ENCODE measurements at regions not wholly inside any gene's neighbourhood (a gene's known extent, or its start where the extent isn't known, plus 50 kb on each side); places are given as distances from the start of the nearest gene placed in this dataset.
A peak's percentile ranks its signal among the peaks of the same experiment; 100 is the strongest.

DNA sequence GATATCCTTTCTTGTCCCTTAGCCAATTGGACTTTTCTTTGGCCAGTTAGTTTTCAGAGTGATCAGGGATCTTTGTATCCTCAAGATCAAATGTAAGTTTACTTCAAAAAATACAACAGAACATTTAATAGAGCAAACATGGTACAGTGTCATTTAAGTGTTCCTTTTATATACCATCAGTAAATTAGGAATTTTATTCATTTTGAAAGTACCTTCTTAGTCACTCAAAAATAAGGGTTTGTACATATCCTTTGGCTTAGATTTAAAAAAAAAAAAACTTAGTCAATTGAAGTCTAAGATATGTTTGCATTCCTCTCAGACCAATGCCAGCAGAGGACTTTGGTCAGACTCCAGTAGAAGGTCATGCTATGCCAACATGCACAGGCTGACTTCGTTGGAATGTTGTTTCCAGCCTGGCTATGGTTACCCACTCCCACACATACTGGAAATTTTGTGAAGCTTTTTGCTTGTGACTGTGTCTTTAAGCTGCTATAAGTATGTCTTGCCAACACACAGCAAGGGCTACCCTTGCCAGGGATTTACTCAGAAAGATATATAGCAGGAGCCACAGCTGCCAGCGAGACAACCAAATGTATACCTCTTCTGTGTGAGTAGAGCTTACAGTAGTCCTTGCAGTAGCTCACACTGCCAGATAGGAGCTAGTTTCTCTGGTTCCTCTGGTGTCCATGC is 81.5 kb upstream of the LRIF1 start (continued):
- no peak for TF ChIP-seq SOX6 (IDR thresholded peaks at IDR 0.05)
- peak; percentile 57 for TF ChIP-seq SOX6 (CRISPR knock-in tag; IDR thresholded peaks at IDR 0.05)
- peak; percentile 62; the same call in 1 of the 2 replicates for TF ChIP-seq PPARG (CRISPR knock-in tag; conservative IDR thresholded peaks at IDR 0.05)
- TF ChIP-seq HNRNPL (IDR thresholded peaks at IDR 0.05; ENCODE audit: low read depth, low read length), result 0 out of 2 replicates have a peak, but pooled peaks have one; percentile 50
- peak; percentile 32; the same call in 1 of the 2 replicates for TF ChIP-seq ZNF430 (CRISPR knock-in tag; IDR thresholded peaks at IDR 0.05)
- TF ChIP-seq KAT7 (CRISPR knock-in tag; IDR thresholded peaks at IDR 0.05; ENCODE audit: borderline replicate concordance), result no peak
- 0 out of 2 replicates have a peak, but pooled peaks have one; percentile 32 for TF ChIP-seq KAT8 (CRISPR knock-in tag; IDR thresholded peaks at IDR 0.05)
- TF ChIP-seq CEBPG (CRISPR knock-in tag; IDR thresholded peaks at IDR 0.05), result 0 out of 2 replicates have a peak, but pooled peaks have one; percentile 31
- TF ChIP-seq ZBTB26 (CRISPR knock-in tag; IDR thresholded peaks at IDR 0.05; ENCODE audit: borderline replicate concordance), result no peak
- peak; percentile 61 to 69; a peak in 2 of 4 replicates for TF ChIP-seq EP300 (IDR thresholded peaks at IDR 0.05; ENCODE audit: low read depth in 2 of 2, low read length in 2 of 2)
- TF ChIP-seq EP300 (CRISPR knock-in tag; IDR thresholded peaks at IDR 0.05; ENCODE audit: borderline replicate concordance), result peak; percentile 24; the same call in 1 of the 2 replicates
- TF ChIP-seq SMARCE1 (IDR thresholded peaks at IDR 0.05; ENCODE audit: borderline replicate concordance), result peak; percentile 31; the same call in 1 of the 2 replicates
- TF ChIP-seq KDM6A (CRISPR knock-in tag; IDR thresholded peaks at IDR 0.05; ENCODE audit: low read depth), result peak; percentile 93
- TF ChIP-seq REL (CRISPR knock-in tag; conservative IDR thresholded peaks at IDR 0.05), result no peak
- TF ChIP-seq GABPB1 (CRISPR knock-in tag; IDR thresholded peaks at IDR 0.05), result no peak
- TF ChIP-seq ZNF496 (CRISPR knock-in tag; IDR thresholded peaks at IDR 0.05; ENCODE audit: insufficient replicate concordance), result no peak
- TF ChIP-seq, protein P1, sequence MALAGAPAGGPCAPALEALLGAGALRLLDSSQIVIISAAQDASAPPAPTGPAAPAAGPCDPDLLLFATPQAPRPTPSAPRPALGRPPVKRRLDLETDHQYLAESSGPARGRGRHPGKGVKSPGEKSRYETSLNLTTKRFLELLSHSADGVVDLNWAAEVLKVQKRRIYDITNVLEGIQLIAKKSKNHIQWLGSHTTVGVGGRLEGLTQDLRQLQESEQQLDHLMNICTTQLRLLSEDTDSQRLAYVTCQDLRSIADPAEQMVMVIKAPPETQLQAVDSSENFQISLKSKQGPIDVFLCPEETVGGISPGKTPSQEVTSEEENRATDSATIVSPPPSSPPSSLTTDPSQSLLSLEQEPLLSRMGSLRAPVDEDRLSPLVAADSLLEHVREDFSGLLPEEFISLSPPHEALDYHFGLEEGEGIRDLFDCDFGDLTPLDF (CRISPR knock-in tag; IDR thresholded peaks at IDR 0.05), result no peak
- peak; percentile 64; the same call in 1 of the 2 replicates for TF ChIP-seq HMGXB3 (CRISPR knock-in tag; IDR thresholded peaks at IDR 0.05; ENCODE audit: borderline replicate concordance)
- TF ChIP-seq ZFX (CRISPR knock-in tag; IDR thresholded peaks at IDR 0.05; ENCODE audit: low read depth), result peak; percentile 14; the same call in 1 of the 2 replicates
- TF ChIP-seq KLF9 (CRISPR knock-in tag; IDR thresholded peaks at IDR 0.05; ENCODE audit: low read depth), result no peak
- peak; percentile 88 for TF ChIP-seq NR2F6 (IDR thresholded peaks at IDR 0.05)
- TF ChIP-seq NR2F6 (CRISPR knock-in tag; IDR thresholded peaks at IDR 0.05), result peak; percentile 91
- TF ChIP-seq ISX (CRISPR knock-in tag; conservative IDR thresholded peaks at IDR 0.05), result no peak
- no peak for TF ChIP-seq ZNF441 (CRISPR knock-in tag; IDR thresholded peaks at IDR 0.05; ENCODE audit: borderline replicate concordance)
- TF ChIP-seq PHB2 (IDR thresholded peaks at IDR 0.05; ENCODE audit: partially characterized antibody), result no peak
- 0 out of 2 replicates have a peak, but pooled peaks have one; percentile 57 for TF ChIP-seq MIER2 (CRISPR knock-in tag; IDR thresholded peaks at IDR 0.05)
- no peak for TF ChIP-seq FOXP1 (IDR thresholded peaks at IDR 0.05)
- peak; percentile 36; the same call in 1 of the 2 replicates for TF ChIP-seq FOXP1 (CRISPR knock-in tag; IDR thresholded peaks at IDR 0.05)

All from HepG2 (cell line).